ENCODE measurements at regions not wholly inside any gene's neighbourhood (a gene's known extent, or its start where the extent isn't known, plus 50 kb on each side); places are given as distances from the start of the nearest gene placed in this dataset.

DNA sequence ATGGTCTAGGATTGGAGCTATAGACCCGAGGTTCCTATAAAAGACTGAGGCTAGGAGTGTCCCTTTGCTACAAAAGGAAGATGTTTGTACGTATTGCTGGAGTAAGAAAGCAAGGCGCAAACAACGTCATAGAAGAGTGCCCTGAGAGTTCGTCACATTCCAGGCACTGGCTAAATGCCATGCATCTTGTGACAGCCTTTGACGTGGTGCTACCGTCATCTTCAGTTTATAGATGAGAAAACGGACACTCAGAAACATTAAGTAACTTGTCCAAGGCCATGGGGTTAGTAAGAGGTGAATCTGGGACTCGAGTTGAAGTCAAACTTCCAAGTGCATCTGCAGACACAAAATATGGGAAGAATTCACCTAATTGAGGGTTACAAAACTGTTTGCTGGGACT is 104.2 kb upstream of the SLC45A1 start:
- TF ChIP-seq, protein P1, sequence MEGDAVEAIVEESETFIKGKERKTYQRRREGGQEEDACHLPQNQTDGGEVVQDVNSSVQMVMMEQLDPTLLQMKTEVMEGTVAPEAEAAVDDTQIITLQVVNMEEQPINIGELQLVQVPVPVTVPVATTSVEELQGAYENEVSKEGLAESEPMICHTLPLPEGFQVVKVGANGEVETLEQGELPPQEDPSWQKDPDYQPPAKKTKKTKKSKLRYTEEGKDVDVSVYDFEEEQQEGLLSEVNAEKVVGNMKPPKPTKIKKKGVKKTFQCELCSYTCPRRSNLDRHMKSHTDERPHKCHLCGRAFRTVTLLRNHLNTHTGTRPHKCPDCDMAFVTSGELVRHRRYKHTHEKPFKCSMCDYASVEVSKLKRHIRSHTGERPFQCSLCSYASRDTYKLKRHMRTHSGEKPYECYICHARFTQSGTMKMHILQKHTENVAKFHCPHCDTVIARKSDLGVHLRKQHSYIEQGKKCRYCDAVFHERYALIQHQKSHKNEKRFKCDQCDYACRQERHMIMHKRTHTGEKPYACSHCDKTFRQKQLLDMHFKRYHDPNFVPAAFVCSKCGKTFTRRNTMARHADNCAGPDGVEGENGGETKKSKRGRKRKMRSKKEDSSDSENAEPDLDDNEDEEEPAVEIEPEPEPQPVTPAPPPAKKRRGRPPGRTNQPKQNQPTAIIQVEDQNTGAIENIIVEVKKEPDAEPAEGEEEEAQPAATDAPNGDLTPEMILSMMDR (IDR thresholded peaks at IDR 0.05; ENCODE audit: borderline replicate concordance, control extremely low read depth, extremely low read depth, insufficient read depth, missing control alignments): no peak
- in situ Hi-C loops (cut with MboI; ENCODE audit: low sequenced_read_pairs, unreplicated experiment): no loop called here
- no peak for DNase-seq (ENCODE audit: low spot score)

DNA sequence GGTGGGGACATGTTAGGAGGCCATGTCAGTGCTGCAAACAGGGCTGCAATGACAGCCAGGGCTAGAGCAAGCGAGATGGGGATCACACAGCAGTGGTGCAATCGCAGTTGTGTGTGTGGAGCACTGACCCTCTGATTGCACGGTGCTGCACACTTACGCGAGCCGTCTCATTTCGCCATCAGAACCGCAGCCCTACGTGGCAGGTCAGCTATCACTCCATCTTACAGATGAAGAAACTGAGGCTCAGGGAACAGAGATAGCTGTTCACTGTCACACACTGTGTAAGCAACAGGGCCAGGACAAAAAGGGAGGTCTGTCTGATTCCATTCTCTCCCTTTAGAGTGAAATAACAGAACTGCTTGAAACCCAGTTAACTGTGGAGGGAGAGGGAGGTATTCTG is 104.8 kb upstream of the SLC45A1 start:
- in situ Hi-C loops (cut with MboI; ENCODE audit: low sequenced_read_pairs, unreplicated experiment): no loop called here
- TF ChIP-seq, protein P1 (IDR thresholded peaks at IDR 0.05; ENCODE audit: borderline replicate concordance, control extremely low read depth, extremely low read depth, insufficient read depth, missing control alignments): no peak
- DNase-seq (ENCODE audit: low spot score): no peak

DNA sequence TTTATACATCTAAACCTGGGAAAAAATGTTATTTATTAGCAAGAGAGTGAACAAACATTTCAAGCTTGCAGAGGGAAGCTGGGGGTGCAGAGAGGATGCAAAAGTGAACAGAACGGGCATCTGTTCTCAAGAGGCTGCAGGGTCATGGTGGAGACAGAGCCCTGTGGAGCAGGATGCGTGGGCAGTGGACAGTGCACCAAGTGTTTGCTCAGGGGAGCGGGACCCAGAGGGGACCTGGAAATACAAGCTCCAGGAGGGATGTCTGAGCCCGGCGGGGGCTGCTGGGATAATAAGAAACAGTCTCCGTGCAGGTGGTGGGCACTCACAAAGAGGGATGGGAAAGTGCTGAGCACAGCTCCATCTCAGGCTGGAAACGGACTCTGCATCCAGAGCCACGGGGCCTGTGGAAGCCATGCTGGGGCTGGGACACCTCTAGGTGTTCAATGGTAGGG is 105.3 kb upstream of the SLC45A1 start:
- no peak for DNase-seq (ENCODE audit: low spot score)
- in situ Hi-C loops (cut with MboI; ENCODE audit: low sequenced_read_pairs, unreplicated experiment): no loop called here
- TF ChIP-seq, protein P1 (IDR thresholded peaks at IDR 0.05; ENCODE audit: borderline replicate concordance, control extremely low read depth, extremely low read depth, insufficient read depth, missing control alignments): no peak

DNA sequence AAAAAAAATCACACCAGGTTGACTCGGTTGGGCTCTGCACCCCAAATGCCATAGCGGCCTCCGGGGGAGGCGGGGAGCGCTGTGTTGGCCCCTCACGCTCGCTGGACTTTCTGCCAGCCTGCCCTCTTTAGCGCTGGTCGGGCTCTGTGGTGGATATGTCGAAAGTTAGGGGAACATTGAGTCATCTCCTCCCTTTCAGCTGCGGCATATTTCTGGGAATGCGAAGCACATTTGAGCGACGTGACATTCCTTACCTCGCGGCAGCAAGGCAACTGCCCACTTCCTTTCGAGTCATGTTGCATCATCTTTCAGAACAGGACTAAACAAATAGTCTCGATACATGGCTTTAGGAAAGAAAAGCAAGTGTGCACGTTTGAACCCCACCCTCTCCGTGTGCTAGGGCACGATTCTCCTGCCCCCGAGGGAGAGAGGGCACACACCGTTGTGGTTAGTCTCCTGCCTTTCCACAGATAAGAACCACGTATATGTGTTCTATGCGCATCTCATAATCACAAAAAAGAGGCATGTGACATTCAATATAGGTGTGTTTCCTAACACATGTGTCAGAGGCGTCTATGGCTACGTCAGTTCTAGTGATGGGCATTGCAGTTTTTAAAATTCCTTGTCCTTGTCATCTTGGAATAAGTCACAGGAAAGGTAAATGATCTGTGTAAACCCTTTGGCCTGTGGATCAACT is 105.9 kb upstream of the SLC45A1 start:
- TF ChIP-seq, protein P1 (IDR thresholded peaks at IDR 0.05; ENCODE audit: borderline replicate concordance, control extremely low read depth, extremely low read depth, insufficient read depth, missing control alignments): no peak
- in situ Hi-C loops (cut with MboI; ENCODE audit: low sequenced_read_pairs, unreplicated experiment): no loop called here
- no peak for DNase-seq (ENCODE audit: low spot score)

DNA sequence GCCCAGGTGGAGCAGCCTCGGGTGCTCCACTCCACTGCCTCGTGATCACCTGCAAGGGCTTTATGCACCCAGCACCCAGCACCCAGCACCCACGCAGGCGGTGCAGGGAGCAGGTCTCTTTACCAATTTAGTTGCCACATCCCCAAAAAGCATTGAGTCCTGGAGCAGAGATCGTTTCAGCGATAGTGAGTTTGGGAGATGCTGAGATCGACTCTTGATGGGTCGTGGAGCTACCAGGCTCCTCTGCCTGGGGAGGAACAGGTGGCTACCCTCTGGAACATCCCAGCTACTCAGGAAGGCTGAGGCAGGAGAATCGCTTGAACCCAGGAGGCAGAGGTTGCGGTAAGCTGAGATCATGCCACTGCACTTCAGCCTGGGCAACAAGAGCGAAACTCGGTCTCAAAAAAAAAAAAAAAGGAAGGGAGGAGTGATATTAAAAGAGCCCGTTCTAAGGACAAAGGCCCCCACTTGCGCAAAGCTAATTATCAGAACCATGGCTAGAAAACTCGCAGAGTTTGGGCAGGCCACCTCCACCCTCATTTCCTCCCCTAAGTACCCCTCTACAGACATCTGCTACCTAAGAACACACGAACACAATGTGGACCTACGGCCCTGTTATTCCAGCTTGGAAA is 106.5 kb upstream of the SLC45A1 start:
- no peak for DNase-seq (ENCODE audit: low spot score)
- TF ChIP-seq, protein P1 (IDR thresholded peaks at IDR 0.05; ENCODE audit: borderline replicate concordance, control extremely low read depth, extremely low read depth, insufficient read depth, missing control alignments): no peak
- in situ Hi-C loops (cut with MboI; ENCODE audit: low sequenced_read_pairs, unreplicated experiment): no loop called here

DNA sequence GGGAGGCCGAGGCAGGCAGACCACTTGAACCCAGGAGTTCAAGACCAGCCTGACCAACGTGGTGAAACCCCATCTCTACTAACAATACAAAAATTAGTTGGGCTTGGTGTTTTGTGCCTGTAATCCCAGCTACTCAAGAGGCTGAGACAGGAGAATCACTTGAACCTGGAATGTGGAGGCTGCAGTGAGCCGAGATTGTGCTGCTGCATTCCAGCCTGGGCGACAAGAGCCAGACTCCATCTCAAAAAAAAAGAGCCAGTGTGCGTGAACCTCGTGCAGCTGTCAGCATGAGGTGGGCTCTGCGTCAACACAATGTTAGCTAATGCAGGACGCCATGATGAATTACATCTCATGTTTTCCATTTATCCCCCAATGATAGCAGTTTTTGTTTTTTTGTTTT is 110.7 kb upstream of the SLC45A1 start:
- TF ChIP-seq, protein P1 (IDR thresholded peaks at IDR 0.05; ENCODE audit: borderline replicate concordance, control extremely low read depth, extremely low read depth, insufficient read depth, missing control alignments): no peak
- no peak for DNase-seq (ENCODE audit: low spot score)
- in situ Hi-C loops (cut with MboI; ENCODE audit: low sequenced_read_pairs, unreplicated experiment): no loop called here
